Upper lobe of right lung (tissue), 1 donor: ENCODE measurements at regions not wholly inside any gene's neighbourhood (a gene's known extent, or its start where the extent isn't known, plus 50 kb on each side); places are given as distances from the start of the nearest gene placed in this dataset.

Source experiments
- ATAC-seq: fragments of 200-7000 bp; cut with Tn5 transposase; one replicate; pipeline ENCODE4 v1.9.1; 2020; ENCODE audit warnings: mild to moderate bottlenecking, moderate library complexity
- DNase-seq: peaks from one replicate; pipeline ENCODE4 v3.0.0-alpha.2; 2020
- H3K27ac ChIP-seq: fragments of 200-600 bp; one replicate; pipeline ENCODE4 v1.8.0; 2022
- H3K27me3 ChIP-seq: fragments of 200-600 bp; one replicate; pipeline ENCODE4 v1.8.0; 2022; ENCODE audit warnings: mild to moderate bottlenecking
- H3K36me3 ChIP-seq: fragments of 200-600 bp; one replicate; pipeline ENCODE4 v1.8.0; 2022
- H3K4me1 ChIP-seq: fragments of 200-600 bp; one replicate; pipeline ENCODE4 v1.8.0; 2022
- H3K4me3 ChIP-seq: fragments of 200-600 bp; one replicate; pipeline ENCODE4 v1.8.0; 2022; ENCODE audit warnings: mild to moderate bottlenecking
- H3K9me3 ChIP-seq: fragments of 200-600 bp; one replicate; pipeline ENCODE4 v1.8.0; 2022
- CTCF ChIP-seq: fragments of 200-600 bp; IDR thresholded peaks from one replicate; pipeline ENCODE4 v1.8.0; 2022; ENCODE audit warnings: antibody characterized with exemption
- intact Hi-C: fragments of 100-400 bp; cut with DNase I; formaldehyde crosslinking; loops from one replicate; pipeline ENCODE4 v1.11.0; 2022
- donor health status: DM: no; HTN: yes; CAD: no; lungs with severe emphysema.

DNA sequence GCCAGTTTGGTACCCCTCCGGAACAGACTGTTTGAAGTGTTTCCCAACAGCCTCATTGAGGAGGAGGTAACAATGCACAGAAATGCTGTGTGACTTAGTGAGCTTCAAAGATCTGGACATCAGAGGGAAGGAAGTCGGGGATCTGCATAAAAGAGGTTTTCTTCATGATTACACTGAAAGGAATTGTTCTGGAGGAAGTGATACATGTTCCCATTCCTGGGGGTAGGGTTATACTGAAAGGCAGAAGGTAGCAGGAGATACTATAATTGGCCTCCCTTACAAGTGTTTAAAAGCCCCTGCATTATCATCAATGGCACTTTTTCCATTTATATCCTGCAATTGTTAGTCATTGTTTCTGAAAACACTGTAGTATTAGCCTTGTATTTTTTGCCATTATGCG lies 94.0 kb upstream of the DKK2 start:
- H3K4me3 ChIP-seq: no peak overlapping the region
- ATAC-seq (no peak), DNase-seq (no peak)
- H3K9me3 ChIP-seq: no peaks in the 10 kb centered on the region
- no peak for TF ChIP-seq CTCF
- H3K36me3 ChIP-seq: no peaks in the 10 kb centered on the region
- intact Hi-C loops: no loop called here
- no peaks in the 10 kb centered on the region for H3K4me1 ChIP-seq
- H3K27ac ChIP-seq: no peak overlapping the region
- H3K27me3 ChIP-seq: no peaks in the 10 kb centered on the region

- no peak for ATAC-seq
- intact Hi-C loops: no loop called here
- no peak for DNase-seq
- Histone ChIP-seq H3K4me1 (no peaks in the 10 kb centered on the region), H3K36me3 (no peaks in the 10 kb centered on the region), H3K27me3 (no peaks in the 10 kb centered on the region), H3K9me3 (no peaks in the 10 kb centered on the region), H3K27ac (no peak overlapping the region), H3K4me3 (no peak overlapping the region)
- TF ChIP-seq CTCF: no peak
Measured at GRCh38 chr4:107129611-107130010, 93.5 kb upstream of the DKK2 start.

DNA sequence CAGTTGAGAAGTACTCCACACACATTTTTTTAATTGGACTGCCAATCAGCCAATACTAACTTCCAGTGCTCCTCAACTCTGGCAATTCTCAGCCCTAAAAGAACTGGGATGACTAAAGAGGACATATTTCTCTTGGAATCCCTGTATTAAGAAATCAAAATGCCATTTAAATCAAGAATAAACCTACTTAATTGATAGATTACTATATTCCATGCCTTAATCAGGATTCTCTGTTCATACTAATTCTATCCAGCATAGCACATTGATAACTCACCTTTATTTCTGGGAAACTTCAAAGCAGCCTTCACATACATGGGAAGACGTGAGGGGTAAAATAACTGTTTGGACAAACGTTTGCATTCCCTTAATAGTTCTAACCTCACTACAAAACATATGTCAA lies 93.0 kb upstream of the DKK2 start:
- H3K27me3 ChIP-seq: no peaks in the 10 kb centered on the region
- no peak for TF ChIP-seq CTCF
- no peak overlapping the region for H3K4me3 ChIP-seq
- H3K4me1 ChIP-seq: no peaks in the 10 kb centered on the region
- H3K27ac ChIP-seq: no peak overlapping the region
- H3K36me3 ChIP-seq: no peaks in the 10 kb centered on the region
- ATAC-seq: no peak
- intact Hi-C loops: no loop called here
- DNase-seq: no peak
- no peaks in the 10 kb centered on the region for H3K9me3 ChIP-seq

DNA sequence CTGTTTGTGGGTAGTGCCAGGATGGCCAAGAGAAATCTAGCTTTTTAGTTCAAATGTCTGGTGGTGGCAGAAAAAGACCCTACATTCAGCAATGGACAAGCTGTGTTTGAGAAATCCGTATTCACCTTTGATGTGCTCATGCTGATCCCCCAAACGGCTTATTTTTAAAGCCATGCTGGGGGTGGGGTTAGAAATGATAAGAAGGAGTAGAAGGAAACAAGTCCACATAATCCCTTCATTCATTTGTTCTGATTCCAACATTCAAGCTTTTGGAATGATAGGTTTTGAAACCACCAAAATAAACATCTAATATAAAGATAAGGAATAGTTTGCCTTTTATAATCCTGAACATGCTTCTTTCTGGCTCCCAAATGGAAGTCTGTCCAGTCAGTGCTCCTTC lies 92.0 kb upstream of the DKK2 start:
- no peaks in the 10 kb centered on the region for H3K27me3 ChIP-seq
- DNase-seq (no peak), ATAC-seq (no peak)
- no peaks in the 10 kb centered on the region for H3K36me3 ChIP-seq
- no peaks in the 10 kb centered on the region for H3K9me3 ChIP-seq
- no peak overlapping the region for H3K4me3 ChIP-seq
- no peak overlapping the region for H3K27ac ChIP-seq
- no peak for TF ChIP-seq CTCF
- no peaks in the 10 kb centered on the region for H3K4me1 ChIP-seq
- intact Hi-C loops: no loop called here

GRCh38 chr4:107125496-107125895 lies 89.4 kb upstream of the DKK2 start:
- ATAC-seq (no peak), DNase-seq (no peak)
- Histone ChIP-seq H3K36me3 (no peaks in the 10 kb centered on the region), H3K4me1 (no peaks in the 10 kb centered on the region), H3K4me3 (no peak overlapping the region), H3K27ac (no peak overlapping the region), H3K27me3 (no peaks in the 10 kb centered on the region), H3K9me3 (no peaks in the 10 kb centered on the region)
- TF ChIP-seq CTCF: no peak
- intact Hi-C loops: no loop called here

- TF ChIP-seq CTCF: no peak
- no peak overlapping the region for H3K27ac ChIP-seq
- no peak for DNase-seq
- no peaks in the 10 kb centered on the region for H3K9me3 ChIP-seq
- no peaks in the 10 kb centered on the region for H3K4me1 ChIP-seq
- intact Hi-C loops: no loop called here
- no peak for ATAC-seq
- no peak overlapping the region for H3K4me3 ChIP-seq
- no peaks in the 10 kb centered on the region for H3K36me3 ChIP-seq
- H3K27me3 ChIP-seq: no peaks in the 10 kb centered on the region
Measured at GRCh38 chr4:107122736-107123135, 86.6 kb upstream of the DKK2 start.
